ENCODE measurements at regions not wholly inside any gene's neighbourhood (a gene's known extent, or its start where the extent isn't known, plus 50 kb on each side); places are given as distances from the start of the nearest gene placed in this dataset.

DNA sequence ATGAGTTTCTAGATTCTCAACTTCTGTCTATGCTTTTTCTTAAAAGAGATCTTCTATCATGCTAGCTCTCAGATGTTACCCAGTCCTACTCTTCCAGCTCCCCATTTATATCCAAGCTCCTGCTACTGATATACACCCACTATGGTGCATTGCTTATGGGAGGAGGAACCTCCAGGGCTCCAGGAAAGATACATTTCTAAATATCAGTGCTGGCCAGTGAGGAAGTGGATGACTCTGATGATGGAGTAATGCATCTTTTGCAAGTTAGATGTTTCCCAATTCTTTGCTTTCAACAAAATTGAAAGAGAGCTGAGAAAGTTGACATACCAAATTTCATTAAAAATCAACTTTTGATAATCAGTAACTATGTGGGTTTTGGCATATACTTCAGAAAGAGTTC is 105.7 kb upstream of the RESF1 start:
- Mint-ChIP-seq H3K27ac (no peak overlapping the region), H3K9me3 (peaks cover 6% of the 10 kb centered on the region), H3K27me3 (no peaks in the 10 kb centered on the region), H3K36me3 (ENCODE audit: low read depth) (no peaks in the 10 kb centered on the region), H3K4me3 (no peak overlapping the region), H3K4me1 (no peaks in the 10 kb centered on the region)
- no peak for ATAC-seq (replicated peaks)

DNA sequence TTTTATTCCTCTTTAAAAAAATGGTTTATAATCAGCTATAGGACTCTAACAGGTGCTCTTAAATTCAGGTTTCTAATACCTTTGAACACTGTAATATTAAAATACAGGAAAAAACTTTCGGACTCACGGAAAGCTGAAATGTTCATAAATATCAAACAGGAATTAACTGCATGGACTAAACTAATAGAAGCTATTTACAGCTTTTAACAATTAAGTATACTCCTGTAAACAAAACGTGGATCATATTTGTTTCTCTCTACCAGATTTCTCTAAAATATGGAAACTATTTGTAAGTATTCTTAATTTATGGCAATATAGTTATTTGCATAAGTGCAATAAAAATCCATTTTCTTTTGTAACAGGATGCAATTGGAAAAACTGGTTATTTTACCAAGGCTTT is 108.9 kb upstream of the RESF1 start:
- Mint-ChIP-seq H3K9me3 (peaks cover 6% of the 10 kb centered on the region), H3K4me3 (no peak overlapping the region), H3K4me1 (no peaks in the 10 kb centered on the region), H3K27me3 (no peaks in the 10 kb centered on the region), H3K36me3 (ENCODE audit: low read depth) (no peaks in the 10 kb centered on the region), H3K27ac (no peak overlapping the region)
- ATAC-seq (replicated peaks), result no peak

DNA sequence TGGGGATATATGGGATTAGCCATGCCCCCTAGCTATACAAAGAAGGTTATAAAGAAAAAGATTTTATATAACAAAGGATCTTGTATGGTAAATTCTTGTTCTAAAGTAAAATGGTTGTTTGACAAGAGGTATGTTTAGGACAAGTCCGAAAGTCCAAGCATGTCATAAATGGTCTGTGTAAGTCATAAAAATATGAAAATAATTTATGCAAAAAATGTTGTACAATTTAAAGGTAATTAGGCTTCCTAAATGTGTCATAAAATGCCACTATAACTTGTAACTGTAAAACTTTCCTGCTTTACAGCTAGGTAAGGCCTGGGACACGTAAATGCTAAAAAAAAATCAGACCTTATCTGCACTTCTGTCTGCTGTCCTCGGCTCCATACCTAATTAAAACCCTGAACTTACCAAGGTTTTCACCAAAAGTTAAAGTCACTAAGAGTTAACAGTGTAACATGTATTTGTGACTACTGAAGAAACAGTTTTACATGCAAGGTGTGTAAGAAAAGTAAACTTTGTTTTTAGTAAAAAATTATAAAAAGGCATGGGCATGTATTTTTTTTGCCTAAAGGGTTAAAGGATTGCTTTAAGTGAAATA is 110.0 kb upstream of the RESF1 start:
- Mint-ChIP-seq H3K27me3 (no peaks in the 10 kb centered on the region), H3K9me3 (peaks cover 6% of the 10 kb centered on the region), H3K27ac (no peak overlapping the region), H3K4me1 (no peaks in the 10 kb centered on the region), H3K4me3 (no peak overlapping the region), H3K36me3 (ENCODE audit: low read depth) (no peaks in the 10 kb centered on the region)
- no peak for ATAC-seq (replicated peaks)

DNA sequence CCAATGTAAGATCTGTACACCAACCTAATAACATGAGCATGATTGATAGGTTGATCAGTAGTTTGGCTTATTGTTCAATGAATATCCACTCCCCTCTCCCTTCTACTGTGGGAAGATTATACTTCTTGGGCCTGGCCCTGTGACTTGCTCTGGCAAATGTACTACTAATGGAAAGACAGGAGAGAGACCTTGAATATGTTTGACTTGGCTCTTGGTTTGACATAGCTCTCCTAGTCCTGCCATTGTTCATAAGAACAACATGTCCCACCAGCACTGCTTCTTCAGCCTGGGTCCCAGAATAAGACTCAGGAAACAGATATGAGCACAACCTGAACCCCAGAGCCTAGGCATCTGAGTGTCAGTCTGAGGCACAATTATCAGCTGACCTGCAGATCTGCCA is 112.8 kb upstream of the RESF1 start:
- no peak for ATAC-seq (replicated peaks)
- H3K4me1 Mint-ChIP-seq, result peaks cover 3% of the 10 kb centered on the region
- no peaks in the 10 kb centered on the region for H3K9me3 Mint-ChIP-seq
- H3K36me3 Mint-ChIP-seq (ENCODE audit: low read depth), result no peaks in the 10 kb centered on the region
- H3K4me3 Mint-ChIP-seq, result no peak overlapping the region
- no peaks in the 10 kb centered on the region for H3K27me3 Mint-ChIP-seq
- no peak overlapping the region for H3K27ac Mint-ChIP-seq

DNA sequence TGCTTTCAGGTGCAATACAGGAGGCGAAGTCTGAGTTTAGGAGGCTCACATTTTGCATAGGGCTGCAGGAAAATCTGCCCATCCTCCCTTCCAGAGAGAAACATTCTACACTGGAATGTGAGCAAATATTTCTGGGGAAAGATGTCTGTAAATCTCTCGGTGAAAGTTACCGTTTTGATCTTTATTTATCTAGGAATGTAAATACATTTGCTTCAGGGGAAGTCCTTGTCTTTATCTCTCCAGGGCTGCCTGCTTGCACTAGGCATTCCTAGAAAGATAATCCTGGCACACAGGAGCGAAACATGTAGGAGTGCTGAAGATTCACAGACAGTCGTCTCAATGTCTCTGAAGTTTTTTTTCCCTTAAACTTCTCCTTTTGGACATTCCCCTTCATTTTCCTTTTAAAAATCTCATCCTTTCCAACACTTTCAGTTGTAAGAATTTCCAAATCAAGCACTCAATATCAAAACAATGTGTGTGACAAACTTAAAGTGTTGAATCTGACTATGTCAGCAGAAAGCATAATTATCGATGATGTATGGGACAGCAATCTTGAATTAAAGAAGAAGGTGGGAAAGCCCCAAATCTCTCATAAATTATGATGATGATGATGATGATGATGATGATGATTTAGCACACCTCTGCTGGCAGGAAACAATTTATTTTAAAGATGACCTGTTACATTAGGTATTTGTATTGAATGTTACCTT is 113.4 kb upstream of the RESF1 start:
- Mint-ChIP-seq H3K27ac (no peak overlapping the region), H3K36me3 (ENCODE audit: low read depth) (no peaks in the 10 kb centered on the region), H3K4me3 (no peak overlapping the region), H3K27me3 (no peaks in the 10 kb centered on the region), H3K9me3 (no peaks in the 10 kb centered on the region), H3K4me1 (peaks cover 3% of the 10 kb centered on the region)
- no peak for ATAC-seq (replicated peaks)

DNA sequence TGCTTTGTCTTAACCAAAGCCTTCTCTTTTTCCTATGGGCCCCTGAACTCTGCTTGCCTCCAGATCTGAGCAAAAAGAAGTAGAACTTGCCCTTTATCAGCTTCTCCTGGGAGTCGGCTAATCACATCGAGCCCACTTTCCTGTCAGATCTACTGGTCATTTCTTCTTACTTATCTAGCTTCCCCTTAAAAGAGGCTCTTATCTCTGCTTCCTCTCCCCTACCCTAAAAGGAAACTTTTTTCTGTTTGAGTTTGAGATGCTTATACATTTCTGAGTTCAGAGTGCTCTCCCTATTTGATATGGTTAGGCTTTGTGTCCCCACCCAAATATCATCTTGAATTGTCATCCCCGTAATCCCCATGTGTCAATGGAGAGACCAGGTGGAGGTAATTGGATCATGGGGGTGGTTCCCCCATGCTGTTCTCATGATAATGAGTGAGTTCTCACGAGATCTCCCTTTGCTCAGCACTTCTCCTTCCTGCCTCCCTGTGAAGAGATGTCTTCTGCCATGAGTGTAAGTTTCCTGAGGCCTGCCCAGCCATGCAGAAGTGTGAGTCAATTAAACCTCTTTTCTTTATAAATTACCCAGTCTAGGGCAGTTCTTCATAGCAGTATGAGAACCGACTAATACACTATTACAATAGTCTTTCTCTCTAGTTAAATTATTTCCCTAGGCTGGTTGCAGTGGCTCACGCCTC is 114.7 kb upstream of the AMN1 start:
- Mint-ChIP-seq H3K4me3 (no peak overlapping the region), H3K27ac (no peak overlapping the region), H3K36me3 (ENCODE audit: low read depth) (no peaks in the 10 kb centered on the region), H3K4me1 (peaks cover 3% of the 10 kb centered on the region), H3K27me3 (no peaks in the 10 kb centered on the region), H3K9me3 (no peaks in the 10 kb centered on the region)
- no peak for ATAC-seq (replicated peaks)

DNA sequence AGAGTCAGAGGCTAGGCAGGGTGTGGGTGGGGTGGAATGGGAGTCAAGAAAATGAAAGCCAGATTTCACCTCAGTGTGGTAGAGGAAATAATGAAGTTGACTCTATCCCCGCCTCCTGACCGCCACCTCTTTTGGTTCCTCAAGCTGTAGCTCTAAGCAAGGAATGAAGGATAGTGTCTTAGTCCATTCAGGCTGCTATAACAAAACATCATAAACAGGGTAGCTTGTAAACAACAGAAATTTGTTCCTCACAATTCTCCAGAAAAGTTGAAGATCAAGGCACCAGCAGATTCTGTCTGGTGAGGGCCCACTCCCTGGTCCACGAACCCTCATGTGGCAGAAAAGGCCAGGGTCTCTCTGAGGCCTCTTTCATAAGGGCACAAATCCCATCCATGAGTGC is 109.1 kb upstream of the AMN1 start:
- Mint-ChIP-seq H3K27me3 (no peaks in the 10 kb centered on the region), H3K9me3 (peaks cover 3% of the 10 kb centered on the region), H3K27ac (no peak overlapping the region), H3K4me3 (no peak overlapping the region), H3K4me1 (peaks cover 7% of the 10 kb centered on the region), H3K36me3 (ENCODE audit: low read depth) (no peaks in the 10 kb centered on the region)
- no peak for ATAC-seq (replicated peaks)

DNA sequence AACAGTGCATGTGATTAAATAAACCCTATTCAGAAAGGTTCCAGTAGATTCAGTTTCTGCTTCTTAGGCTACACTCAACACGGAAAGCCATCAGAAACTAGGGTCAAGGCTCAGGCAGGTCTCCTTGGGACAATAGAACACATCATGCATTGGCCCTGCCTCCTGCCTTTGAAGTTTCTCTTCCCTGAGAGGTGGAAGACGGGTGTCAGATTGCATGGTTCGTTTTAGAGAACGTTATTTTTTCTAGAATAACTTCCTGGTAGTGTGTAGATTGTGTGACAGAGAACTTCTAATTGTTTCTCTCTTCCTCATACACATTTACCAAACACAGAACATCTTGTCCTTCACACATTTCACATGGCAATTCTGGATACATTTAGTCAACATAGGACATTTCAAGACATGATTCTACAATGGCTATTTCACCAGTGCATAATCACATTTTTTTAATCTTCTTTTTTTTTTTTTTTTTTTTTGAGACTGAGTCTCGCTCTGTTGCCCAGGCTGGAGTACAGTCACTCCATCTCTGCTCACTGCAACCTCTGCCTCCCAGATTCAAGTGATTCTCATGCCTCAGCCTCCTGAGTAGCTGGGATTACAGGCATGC is 106.6 kb upstream of the AMN1 start:
- H3K4me1 Mint-ChIP-seq, result peaks cover 15% of the 10 kb centered on the region
- H3K9me3 Mint-ChIP-seq, result peaks cover 6% of the 10 kb centered on the region
- H3K27ac Mint-ChIP-seq, result no peak overlapping the region
- ATAC-seq (replicated peaks), result no peak
- H3K4me3 Mint-ChIP-seq, result no peak overlapping the region
- H3K36me3 Mint-ChIP-seq (ENCODE audit: low read depth), result no peaks in the 10 kb centered on the region
- H3K27me3 Mint-ChIP-seq, result no peaks in the 10 kb centered on the region

DNA sequence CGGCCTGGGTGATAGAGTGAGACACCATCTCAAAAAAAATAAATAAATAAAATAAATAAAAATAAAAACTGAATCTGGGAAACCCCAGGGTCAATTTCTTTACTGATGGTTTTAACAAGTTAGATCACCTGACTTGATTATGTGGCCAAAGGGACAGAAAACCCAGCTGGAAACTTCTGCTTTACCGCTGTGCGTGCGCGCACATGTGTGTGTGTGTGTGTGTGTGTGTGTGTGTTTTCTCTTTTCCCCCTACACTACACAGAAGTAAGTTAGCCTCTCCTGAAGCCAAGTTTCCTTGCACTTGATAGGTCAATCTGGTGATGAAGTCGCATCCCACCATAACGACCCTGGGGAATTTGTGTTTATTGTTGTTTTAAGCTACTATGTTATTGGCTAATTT is 105.3 kb upstream of the AMN1 start:
- H3K27me3 Mint-ChIP-seq, result no peaks in the 10 kb centered on the region
- peaks cover 11% of the 10 kb centered on the region for H3K9me3 Mint-ChIP-seq
- H3K27ac Mint-ChIP-seq, result no peak overlapping the region
- H3K36me3 Mint-ChIP-seq (ENCODE audit: low read depth), result no peaks in the 10 kb centered on the region
- no peak for ATAC-seq (replicated peaks)
- peaks cover 20% of the 10 kb centered on the region for H3K4me1 Mint-ChIP-seq
- H3K4me3 Mint-ChIP-seq, result no peak overlapping the region

DNA sequence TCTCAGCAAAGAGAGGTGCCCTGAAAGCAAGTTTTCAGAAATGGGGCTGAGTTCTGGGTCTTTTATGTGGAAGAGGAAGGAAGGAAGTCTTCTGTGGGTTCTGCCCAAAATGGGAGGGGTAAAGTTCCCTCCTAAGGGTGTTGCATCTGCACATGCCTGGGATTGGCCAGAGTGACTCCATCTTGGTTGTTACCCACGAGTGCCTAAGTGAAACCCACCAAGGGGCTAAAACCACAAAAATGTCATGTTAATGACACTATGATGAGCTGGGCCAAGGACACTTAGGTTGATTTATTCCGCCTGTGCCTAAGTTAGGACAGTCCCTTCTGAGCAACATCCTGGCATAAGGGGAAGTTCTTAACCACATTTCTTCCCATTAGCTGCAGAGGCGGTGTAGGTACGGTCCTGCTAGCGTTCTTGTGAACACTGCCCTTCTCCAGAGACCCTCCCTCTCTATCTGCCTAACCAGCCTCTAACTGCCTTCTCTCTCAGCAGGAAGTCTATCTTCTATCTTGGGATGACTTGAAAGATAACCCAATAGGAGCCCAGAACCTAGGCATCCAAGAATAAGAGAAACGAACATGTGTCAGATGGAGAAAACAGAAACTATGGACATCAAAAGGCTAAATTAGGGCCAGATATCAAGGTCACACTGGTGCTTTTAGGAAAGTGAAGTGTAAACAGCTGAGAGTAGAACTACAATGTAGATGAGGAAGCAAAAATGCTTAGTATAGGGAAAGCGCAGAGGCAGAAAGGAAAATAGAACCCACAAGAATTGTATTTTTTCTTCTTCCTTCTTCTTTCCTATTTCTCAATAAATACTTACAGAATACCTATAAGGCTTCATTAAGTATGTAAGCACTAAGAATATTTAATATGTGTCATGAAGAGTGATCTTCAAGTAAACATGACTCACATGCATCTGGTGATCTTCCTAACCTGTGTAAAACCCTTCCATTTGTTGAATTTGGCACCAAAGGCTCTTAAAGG is 104.2 kb upstream of the AMN1 start:
- Mint-ChIP-seq H3K4me3 (peak overlapping the region; percentile 73), H3K4me1 (peaks cover 21% of the 10 kb centered on the region), H3K9me3 (peaks cover 10% of the 10 kb centered on the region), H3K27me3 (no peaks in the 10 kb centered on the region), H3K36me3 (ENCODE audit: low read depth) (no peaks in the 10 kb centered on the region), H3K27ac (peak overlapping the region; percentile 90)
- peak; percentile 94 for ATAC-seq (replicated peaks)

DNA sequence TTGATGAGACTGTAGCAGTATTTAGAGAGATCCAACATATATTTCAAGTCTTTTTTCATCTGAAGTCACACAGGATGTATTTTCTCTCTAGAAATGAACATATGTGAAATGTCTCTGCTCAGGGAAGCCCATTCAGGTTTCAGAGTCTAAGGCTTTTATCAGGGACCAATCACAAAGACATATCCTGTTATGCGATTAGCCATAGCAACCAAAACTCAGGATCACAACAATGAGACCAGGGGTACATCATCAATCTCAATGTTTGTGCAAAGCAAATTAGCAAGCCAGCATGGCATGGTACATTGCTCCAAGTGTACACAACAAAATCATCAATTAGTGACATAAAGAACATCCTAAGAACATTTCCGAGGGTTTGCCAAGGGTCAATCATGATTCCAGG is 99.2 kb upstream of the AMN1 start:
- Mint-ChIP-seq H3K4me3 (no peak overlapping the region), H3K36me3 (ENCODE audit: low read depth) (no peaks in the 10 kb centered on the region), H3K9me3 (peaks cover 22% of the 10 kb centered on the region), H3K27ac (peak overlapping the region; percentile 69), H3K27me3 (no peaks in the 10 kb centered on the region), H3K4me1 (peaks cover 25% of the 10 kb centered on the region)
- no peak for ATAC-seq (replicated peaks)

DNA sequence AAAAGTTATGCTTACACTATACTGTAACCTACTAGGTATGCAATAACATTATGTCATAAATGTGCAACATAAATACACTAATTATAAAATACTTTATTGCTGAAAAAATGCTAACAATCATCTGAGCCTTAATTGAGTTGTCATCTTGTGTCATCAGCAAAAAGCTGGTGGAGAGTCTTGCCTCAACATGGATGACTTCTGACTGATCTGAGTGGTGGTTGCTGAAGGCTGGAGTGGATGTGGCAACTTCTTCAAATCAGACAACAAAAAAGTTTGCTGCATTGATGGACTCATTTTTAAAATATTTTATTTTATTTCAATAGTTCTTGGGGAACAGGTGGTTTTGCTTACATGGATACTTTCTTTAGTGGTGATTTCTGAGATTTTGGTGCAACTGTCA is 93.9 kb upstream of the AMN1 start:
- H3K36me3 Mint-ChIP-seq (ENCODE audit: low read depth), result no peaks in the 10 kb centered on the region
- H3K4me1 Mint-ChIP-seq, result peaks cover 7% of the 10 kb centered on the region
- no peak overlapping the region for H3K4me3 Mint-ChIP-seq
- ATAC-seq (replicated peaks), result no peak
- H3K27ac Mint-ChIP-seq, result no peak overlapping the region
- peaks cover 10% of the 10 kb centered on the region for H3K9me3 Mint-ChIP-seq
- H3K27me3 Mint-ChIP-seq, result no peaks in the 10 kb centered on the region

DNA sequence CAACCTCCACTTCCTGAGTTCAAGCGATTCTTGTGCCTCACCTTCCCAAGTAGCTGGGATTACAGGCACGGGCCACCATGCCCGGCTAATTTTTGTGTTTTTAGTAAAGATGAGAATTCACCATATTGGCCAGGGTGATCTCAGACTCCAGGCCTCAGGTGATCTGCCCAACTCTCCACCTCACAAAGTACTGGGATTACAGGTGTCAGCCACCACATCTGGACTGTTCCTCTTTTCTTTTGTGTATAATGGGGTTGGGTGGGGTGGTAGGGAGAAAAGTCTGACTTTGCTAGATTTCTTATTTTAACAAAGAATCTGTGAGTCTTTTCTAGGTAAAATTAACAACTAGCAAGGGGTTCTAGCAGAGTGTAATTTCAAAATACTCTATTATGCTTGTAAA is 92.7 kb upstream of the AMN1 start:
- H3K4me3 Mint-ChIP-seq, result no peak overlapping the region
- no peak overlapping the region for H3K27ac Mint-ChIP-seq
- H3K27me3 Mint-ChIP-seq, result no peaks in the 10 kb centered on the region
- peaks cover 10% of the 10 kb centered on the region for H3K9me3 Mint-ChIP-seq
- H3K36me3 Mint-ChIP-seq (ENCODE audit: low read depth), result no peaks in the 10 kb centered on the region
- ATAC-seq (replicated peaks), result no peak
- peaks cover 5% of the 10 kb centered on the region for H3K4me1 Mint-ChIP-seq

DNA sequence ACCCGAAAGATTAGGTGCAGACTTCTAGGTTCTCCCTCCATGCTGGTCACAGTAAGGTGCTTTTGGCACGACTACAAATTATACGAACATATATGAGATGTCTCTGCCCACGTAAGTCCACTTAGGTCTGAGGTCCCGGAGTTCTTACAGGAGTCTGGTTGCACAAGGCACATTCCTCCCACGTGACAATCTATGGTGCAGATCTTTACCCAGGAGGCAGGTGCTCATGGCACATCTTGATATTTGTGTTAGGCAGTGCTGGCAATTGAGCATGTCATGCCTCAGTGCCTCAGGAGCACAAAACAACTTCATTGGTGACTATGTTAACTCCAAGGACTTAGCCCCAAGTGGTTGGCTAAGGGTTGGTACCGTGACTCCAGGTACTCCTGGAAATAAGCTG is 92.0 kb upstream of the AMN1 start:
- H3K4me3 Mint-ChIP-seq, result no peak overlapping the region
- no peak overlapping the region for H3K27ac Mint-ChIP-seq
- H3K4me1 Mint-ChIP-seq, result peaks cover 3% of the 10 kb centered on the region
- ATAC-seq (replicated peaks), result no peak
- H3K9me3 Mint-ChIP-seq, result peaks cover 8% of the 10 kb centered on the region
- H3K36me3 Mint-ChIP-seq (ENCODE audit: low read depth), result no peaks in the 10 kb centered on the region
- H3K27me3 Mint-ChIP-seq, result no peaks in the 10 kb centered on the region
